ENCODE measurements at regions not wholly inside any gene's neighbourhood (a gene's known extent, or its start where the extent isn't known, plus 50 kb on each side); places are given as distances from the start of the nearest gene placed in this dataset.
"Not testable (repeated sequence)": the region's sequence is repeated elsewhere in the genome, so short reads cannot be mapped to it uniquely, and the experiment has no call there.

DNA sequence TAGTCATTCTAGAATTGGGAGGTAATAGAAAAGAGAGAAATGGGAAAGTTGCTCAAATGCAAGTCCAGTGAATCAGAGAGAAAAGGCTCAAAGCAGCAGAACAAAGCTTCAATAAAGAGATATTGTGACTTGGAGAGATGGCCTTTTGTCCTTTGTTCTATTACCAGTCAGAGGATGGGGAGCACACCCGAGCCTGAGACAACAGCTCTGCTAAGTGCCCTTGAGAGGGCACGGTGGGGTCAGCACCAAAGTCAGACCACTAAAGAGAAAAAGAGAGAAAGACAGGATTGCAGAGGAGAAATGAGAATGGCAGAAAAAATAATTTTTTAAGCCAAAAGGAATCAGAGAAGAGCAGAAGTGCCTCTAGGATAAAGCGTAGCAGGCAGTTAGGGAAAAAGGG lies 553.1 kb downstream of the TTLL7 start:
- TF ChIP-seq POLR2AphosphoS5 (IDR thresholded peaks at IDR 0.05) = not testable (repeated sequence)
- TF ChIP-seq, protein P1, sequence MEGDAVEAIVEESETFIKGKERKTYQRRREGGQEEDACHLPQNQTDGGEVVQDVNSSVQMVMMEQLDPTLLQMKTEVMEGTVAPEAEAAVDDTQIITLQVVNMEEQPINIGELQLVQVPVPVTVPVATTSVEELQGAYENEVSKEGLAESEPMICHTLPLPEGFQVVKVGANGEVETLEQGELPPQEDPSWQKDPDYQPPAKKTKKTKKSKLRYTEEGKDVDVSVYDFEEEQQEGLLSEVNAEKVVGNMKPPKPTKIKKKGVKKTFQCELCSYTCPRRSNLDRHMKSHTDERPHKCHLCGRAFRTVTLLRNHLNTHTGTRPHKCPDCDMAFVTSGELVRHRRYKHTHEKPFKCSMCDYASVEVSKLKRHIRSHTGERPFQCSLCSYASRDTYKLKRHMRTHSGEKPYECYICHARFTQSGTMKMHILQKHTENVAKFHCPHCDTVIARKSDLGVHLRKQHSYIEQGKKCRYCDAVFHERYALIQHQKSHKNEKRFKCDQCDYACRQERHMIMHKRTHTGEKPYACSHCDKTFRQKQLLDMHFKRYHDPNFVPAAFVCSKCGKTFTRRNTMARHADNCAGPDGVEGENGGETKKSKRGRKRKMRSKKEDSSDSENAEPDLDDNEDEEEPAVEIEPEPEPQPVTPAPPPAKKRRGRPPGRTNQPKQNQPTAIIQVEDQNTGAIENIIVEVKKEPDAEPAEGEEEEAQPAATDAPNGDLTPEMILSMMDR (IDR thresholded peaks at IDR 0.05) = not testable (repeated sequence)
